K562 (cell line): ENCODE measurements at regions not wholly inside any gene's neighbourhood (a gene's known extent, or its start where the extent isn't known, plus 50 kb on each side); places are given as distances from the start of the nearest gene placed in this dataset.

Experiments
- ATAC-seq: fragments of 200-7000 bp; cut with Tn5 transposase; 3 replicates; pipeline ENCODE4 v1.9.1; 2020; ENCODE audit warnings: moderate library complexity
- BruUV-seq: library from RNA; stranded (reverse); fragments of 400-500 nt; replicated peaks from 2 replicates; lab custom pipeline; 2021; lab: Mats Ljungman, UMichigan
- CTCF ChIA-PET: fragments of 300-600 bp; formaldehyde crosslinking; extraction: SDS; loops from one replicate; lab custom pipeline; 2021; ENCODE audit warnings: low intra/inter-chr PET ratio; lab: Yijun Ruan, JAX
- POLR2A ChIA-PET: fragments of 300-600, 350-650 bp; sonication (Branson Sonifier 250); formaldehyde crosslinking; extraction: SDS; loops from one replicate; lab custom pipeline; 2021; ENCODE audit warnings: antibody characterized with exemption, inconsistent platforms; lab: Yijun Ruan, JAX
- DNase-seq, 4 experiments: peaks; one replicate each; pipeline versions ENCODE4 v3.0.0 to v3.0.0-alpha.2; 2011 to 2018; ENCODE audit warnings: low spot score in 3 of 4, mixed read lengths in 3 of 4; ENCODE audit errors: extremely low read depth in 1 of 4
- FAIRE-seq: peaks from 2 replicates; lab custom pipeline; 2011; peaks lifted over from hg19 to GRCh38; lab: Jason Lieb, UNC
- H2AFZ ChIP-seq: 2 replicates; pipeline ENCODE4 v1.6.0; 2011; ENCODE audit warnings: low read depth, low read length, control low read depth, inconsistent platforms
- H3K27ac ChIP-seq: fragments of 200-600 bp; 3 replicates; pipeline ENCODE4 v1.8.0; 2011; ENCODE audit warnings: low read depth, mild to moderate bottlenecking, control low read depth, inconsistent platforms, low read length, moderate library complexity, mixed read lengths; ENCODE audit errors: extremely low read depth
- H3K27me3 ChIP-seq, 2 experiments: fragments of 300-600 bp in 1 of 2; 2 replicates in 1 of 2; 3 replicates in 1 of 2; pipeline versions ENCODE4 v1.6.0 to v1.8.0; 2011; ENCODE audit warnings: inconsistent platforms in 2 of 2, low read length in 2 of 2, mild to moderate bottlenecking in 1 of 2, mixed read lengths in 1 of 2, moderate library complexity in 1 of 2; ENCODE audit not compliant: control insufficient read depth in 2 of 2, insufficient read depth in 2 of 2
- H3K36me3 ChIP-seq: fragments of 300-600 bp; 3 replicates; pipeline ENCODE4 v1.8.0; 2011; ENCODE audit warnings: mild to moderate bottlenecking, low read length, inconsistent platforms; ENCODE audit not compliant: control insufficient read depth, insufficient read depth
- H3K4me1 ChIP-seq, 2 experiments: fragments of 200-600 bp in 1 of 2; replicated peaks in 1 of 2; 2 replicates in 1 of 2; 3 replicates in 1 of 2; pipeline versions ENCODE4 v1.5.1 to v1.8.0; 2011; ENCODE audit warnings: inconsistent platforms in 2 of 2, low read length in 2 of 2, mild to moderate bottlenecking in 1 of 2, mixed read lengths in 1 of 2, moderate library complexity in 1 of 2; ENCODE audit not compliant: control insufficient read depth in 2 of 2, insufficient read depth in 2 of 2
- H3K4me2 ChIP-seq: 2 replicates; pipeline ENCODE4 v1.6.1; 2011; ENCODE audit warnings: low read length, control low read depth, inconsistent platforms, mixed read lengths; ENCODE audit not compliant: insufficient read depth
- H3K4me3 ChIP-seq: fragments of 200-600 bp; sonication (generic), shearing (Covaris generic); 2 replicates; pipeline ENCODE4 v1.5.1; 2016; ENCODE audit warnings: control low read depth, inconsistent platforms
- H3K79me2 ChIP-seq: fragments of 200-600 bp; 3 replicates; pipeline ENCODE4 v1.8.0; 2011; ENCODE audit warnings: low read length, inconsistent platforms; ENCODE audit not compliant: control insufficient read depth, insufficient read depth
- H3K9ac ChIP-seq, 2 experiments: 2 replicates each; pipeline versions ENCODE4 v1.6.0 to v1.6.1; 2011; ENCODE audit warnings: low read depth in 2 of 2, low read length in 2 of 2, control low read depth in 1 of 2, inconsistent platforms in 1 of 2, mild to moderate bottlenecking in 1 of 2, mixed read lengths in 1 of 2; ENCODE audit not compliant: insufficient read depth in 1 of 2
- H3K9me1 ChIP-seq: one replicate; pipeline ENCODE4 v1.6.0; 2011; ENCODE audit warnings: inconsistent platforms, mild to moderate bottlenecking, low read length, moderate library complexity; ENCODE audit not compliant: control insufficient read depth, insufficient read depth
- H3K9me3 ChIP-seq: replicated peaks from 2 replicates; pipeline ENCODE4 v1.5.1; 2011; ENCODE audit warnings: low read depth, low read length, inconsistent platforms; ENCODE audit not compliant: control insufficient read depth, insufficient read depth
- H4K20me1 ChIP-seq: replicated peaks from 2 replicates; pipeline ENCODE4 v1.6.1; 2011; ENCODE audit warnings: low read length, inconsistent platforms, mixed read lengths; ENCODE audit not compliant: control insufficient read depth, insufficient read depth
- ARID2 ChIP-seq: fragments of 450-650 bp; IDR thresholded peaks from 2 replicates; pipeline ENCODE4 v1.6.1; 2017; ENCODE audit warnings: antibody characterized with exemption, mild to moderate bottlenecking
- ERF ChIP-seq: fragments of 450-650 bp; formaldehyde crosslinking; IDR thresholded peaks from 2 replicates; pipeline ENCODE4 v1.4.0; 2020; ENCODE audit warnings: mild to moderate bottlenecking, mixed read lengths
- FOXP1 ChIP-seq: sonication (generic); formaldehyde crosslinking; IDR thresholded peaks from 2 replicates; pipeline ENCODE4 v1.8.0; 2022; ENCODE audit warnings: mild to moderate bottlenecking, missing genetic modification reagents
- HIVEP1 ChIP-seq: fragments of 250-450 bp; sonication (Bioruptor Pico); IDR thresholded peaks from 2 replicates; pipeline ENCODE4 v1.4.0; 2020; ENCODE audit warnings: mild to moderate bottlenecking
- HMG20A ChIP-seq: fragments of 450-650 bp; formaldehyde crosslinking; conservative IDR thresholded peaks from 2 replicates; pipeline ENCODE4 v1.4.0; 2020; ENCODE audit warnings: mild to moderate bottlenecking, mixed read lengths
- MAFF ChIP-seq: IDR thresholded peaks from 2 replicates; pipeline ENCODE4 v1.6.1; 2012; ENCODE audit warnings: low read length, improper control_type of control experiment
- RBFOX2 ChIP-seq: fragments of 200-400 bp; formaldehyde crosslinking; IDR thresholded peaks from 2 replicates; pipeline ENCODE4 v1.6.1; 2017; ENCODE audit warnings: low read depth, mild to moderate bottlenecking, low read length, moderate library complexity
- RBM15 ChIP-seq: fragments of 200-400 bp; formaldehyde crosslinking; IDR thresholded peaks from 2 replicates; pipeline ENCODE4 v1.6.1; 2018; ENCODE audit warnings: mild to moderate bottlenecking, low read length, moderate library complexity; ENCODE audit not compliant: insufficient read depth
- SOX6 ChIP-seq: fragments of 450-650 bp; IDR thresholded peaks from 2 replicates; pipeline ENCODE4 v1.6.1; 2014; ENCODE audit warnings: mild to moderate bottlenecking
- SRSF7 ChIP-seq: fragments of 200-400 bp; formaldehyde crosslinking; optimal IDR thresholded peaks from 2 replicates; pipeline ENCODE3; 2017; ENCODE audit warnings: mild to moderate bottlenecking, low read depth, low read length
- TCF3 ChIP-seq: sonication (generic); formaldehyde crosslinking; IDR thresholded peaks from 2 replicates; pipeline ENCODE4 v1.4.0; 2020; ENCODE audit warnings: mild to moderate bottlenecking, missing genetic modification reagents
- ZNF140 ChIP-seq: fragments of 250-450 bp; sonication (Bioruptor Pico); IDR thresholded peaks from 2 replicates; pipeline ENCODE4 v1.8.0; 2021; ENCODE audit warnings: moderate library complexity, mild to moderate bottlenecking, inconsistent platforms
- ZNF282 ChIP-seq: sonication (generic); formaldehyde crosslinking; IDR thresholded peaks from 2 replicates; pipeline ENCODE4 v1.8.1; 2023; ENCODE audit warnings: missing genetic modification reagents
- ZNF3 ChIP-seq: fragments of 250-450 bp; sonication (Bioruptor Pico); IDR thresholded peaks from 2 replicates; pipeline ENCODE4 v1.5.0; 2021; ENCODE audit warnings: mild to moderate bottlenecking, moderate library complexity
- ZNF76 ChIP-seq: fragments of 250-450 bp; sonication (Bioruptor Pico); IDR thresholded peaks from 2 replicates; pipeline ENCODE4 v1.4.0; 2020; ENCODE audit warnings: mild to moderate bottlenecking, moderate library complexity, borderline replicate concordance
- whole genome bisulfite sequencing: fragments of 100-300 bp; shearing (Covaris generic); methylation state at CpG from one replicate; pipeline ENCODE4 v1.1.6; 2016; ENCODE audit warnings: low coverage, mixed read lengths; ENCODE audit not compliant: insufficient coverage; ENCODE audit errors: missing lambda C conversion rate; 5-methylcytosine and 5-hydroxymethylcytosine counted together
- in situ Hi-C: fragments of 300-500 bp; cut with MboI; formaldehyde crosslinking; loops from 4 replicates; pipeline ENCODE4 v1.15.0; 2018; ENCODE audit warnings: inconsistent platforms, mixed read lengths
- intact Hi-C: fragments of 100-400 bp; cut with micrococcal nuclease; formaldehyde crosslinking; loops from 2 replicates; pipeline ENCODE4 v1.14.2; 2022
- TF ChIP-seq, protein P1 (sequence below): fragments of 250-450 bp; sonication (Bioruptor Pico); IDR thresholded peaks from 2 replicates; pipeline ENCODE4 v1.9.0; 2021; ENCODE audit warnings: mild to moderate bottlenecking
- TF ChIP-seq, protein P2 (sequence below): fragments of 250-450 bp; sonication (Bioruptor Pico); IDR thresholded peaks from 2 replicates; pipeline ENCODE4 v1.4.0; 2020; ENCODE audit warnings: mild to moderate bottlenecking

DNA sequence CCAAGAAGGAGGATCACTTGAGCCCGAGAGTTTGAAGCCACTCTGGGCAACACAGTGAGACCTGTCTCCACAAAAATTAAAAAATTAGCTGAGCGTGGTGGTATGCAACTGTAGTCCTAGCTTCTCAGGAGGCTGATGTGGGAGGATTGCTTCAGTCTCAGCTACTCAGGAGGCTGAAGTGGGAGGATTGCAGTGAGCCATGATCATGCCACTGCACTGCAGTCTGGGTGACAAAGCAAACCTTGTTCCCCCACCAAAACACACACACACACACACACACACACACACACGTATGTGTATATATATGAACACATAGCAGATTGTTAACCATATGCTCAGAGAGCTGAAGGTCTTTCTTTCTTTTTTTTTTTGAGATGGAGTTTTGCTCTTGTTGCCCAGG is 157.5 kb upstream of the MAST4 start:
- no TSS peak for BruUV-seq
- H3K27ac ChIP-seq, result no peak overlapping the region
- ChIA-PET POLR2A (no interaction called here), CTCF (no interaction called here)
- TF ChIP-seq ARID2, result no peak
- TF ChIP-seq RBM15, result no peak
- TF ChIP-seq ERF, result no peak
- TF ChIP-seq, protein P1, sequence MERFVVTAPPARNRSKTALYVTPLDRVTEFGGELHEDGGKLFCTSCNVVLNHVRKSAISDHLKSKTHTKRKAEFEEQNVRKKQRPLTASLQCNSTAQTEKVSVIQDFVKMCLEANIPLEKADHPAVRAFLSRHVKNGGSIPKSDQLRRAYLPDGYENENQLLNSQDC, result no peak
- H3K4me2 ChIP-seq, result no peak overlapping the region
- in situ Hi-C loops (no loop called here), intact Hi-C loops (loop anchor here (5.0 kb wide), 1 partner anchor 131 kb away; no protein-coding TSS in a partner anchor)
- 0% methylated on average over 3 of the region's 3 CpGs for WGBS
- no peaks in the 10 kb centered on the region for H3K27me3 ChIP-seq
- no peak overlapping the region for H2AFZ ChIP-seq
- no peak overlapping the region for H3K9ac ChIP-seq
- no peaks in the 10 kb centered on the region for H4K20me1 ChIP-seq
- no peak for FAIRE-seq
- H3K79me2 ChIP-seq, result no peaks in the 10 kb centered on the region
- no peaks in the 10 kb centered on the region for H3K9me3 ChIP-seq
- no peaks in the 10 kb centered on the region for H3K36me3 ChIP-seq
- H3K4me1 ChIP-seq, result no peaks in the 10 kb centered on the region
- ATAC-seq, result no peak
- DNase-seq, result no peak
- no peaks in the 10 kb centered on the region for H3K9me1 ChIP-seq
- H3K4me3 ChIP-seq, result no peak overlapping the region

DNA sequence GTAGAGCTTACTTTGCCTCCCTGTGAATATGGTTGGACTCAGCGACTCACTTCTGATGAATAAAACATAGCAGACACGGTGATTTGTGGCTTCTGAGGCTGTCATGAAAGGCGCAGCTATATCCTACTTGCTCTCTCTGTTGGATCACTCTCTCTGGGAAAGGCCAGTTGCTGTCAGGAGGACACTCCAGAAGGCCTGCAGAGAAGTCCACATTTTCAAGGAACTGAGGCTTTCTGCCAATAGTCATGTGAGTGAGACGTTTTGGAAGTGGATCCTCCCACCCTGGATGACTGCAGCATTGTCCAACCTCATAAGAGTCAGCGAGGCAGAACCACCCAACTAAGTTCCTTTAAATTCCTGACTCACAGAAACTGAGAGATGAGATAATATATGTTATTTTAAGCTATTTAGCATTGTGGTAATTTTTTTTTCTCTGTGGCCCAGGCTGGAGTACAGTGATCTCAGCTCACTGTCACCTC is 156.0 kb upstream of the MAST4 start:
- H3K27me3 ChIP-seq, result no peaks in the 10 kb centered on the region
- no peaks in the 10 kb centered on the region for H3K4me1 ChIP-seq
- H3K79me2 ChIP-seq, result no peaks in the 10 kb centered on the region
- H3K36me3 ChIP-seq, result no peaks in the 10 kb centered on the region
- intact Hi-C loops (no loop called here), in situ Hi-C loops (no loop called here)
- H3K27ac ChIP-seq, result no peak overlapping the region
- no peak overlapping the region for H3K4me2 ChIP-seq
- no peak overlapping the region for H2AFZ ChIP-seq
- H4K20me1 ChIP-seq, result no peaks in the 10 kb centered on the region
- no peak for FAIRE-seq
- H3K9me3 ChIP-seq, result no peaks in the 10 kb centered on the region
- H3K9me1 ChIP-seq, result no peaks in the 10 kb centered on the region
- no TSS peak for BruUV-seq
- POLR2A ChIA-PET, result no interaction called here
- 2% methylated on average over 5 of the region's 5 CpGs for WGBS
- no peak for DNase-seq
- no peak overlapping the region for H3K4me3 ChIP-seq
- CTCF ChIA-PET, result no interaction called here
- no peak for ATAC-seq
- H3K9ac ChIP-seq, result no peak overlapping the region
- TF ChIP-seq SOX6 (no peak), HIVEP1 (CRISPR knock-in tag) (no peak), ZNF282 (CRISPR knock-in tag) (no peak), SRSF7 (no peak), ZNF3 (no peak), MAFF (no peak), TCF3 (CRISPR knock-in tag) (no peak), ZNF76 (CRISPR knock-in tag) (no peak), RBFOX2 (no peak), HMG20A (CRISPR knock-in tag) (no peak), ZNF140 (CRISPR knock-in tag) (no peak), FOXP1 (CRISPR knock-in tag) (no peak)
- TF ChIP-seq, protein P2, sequence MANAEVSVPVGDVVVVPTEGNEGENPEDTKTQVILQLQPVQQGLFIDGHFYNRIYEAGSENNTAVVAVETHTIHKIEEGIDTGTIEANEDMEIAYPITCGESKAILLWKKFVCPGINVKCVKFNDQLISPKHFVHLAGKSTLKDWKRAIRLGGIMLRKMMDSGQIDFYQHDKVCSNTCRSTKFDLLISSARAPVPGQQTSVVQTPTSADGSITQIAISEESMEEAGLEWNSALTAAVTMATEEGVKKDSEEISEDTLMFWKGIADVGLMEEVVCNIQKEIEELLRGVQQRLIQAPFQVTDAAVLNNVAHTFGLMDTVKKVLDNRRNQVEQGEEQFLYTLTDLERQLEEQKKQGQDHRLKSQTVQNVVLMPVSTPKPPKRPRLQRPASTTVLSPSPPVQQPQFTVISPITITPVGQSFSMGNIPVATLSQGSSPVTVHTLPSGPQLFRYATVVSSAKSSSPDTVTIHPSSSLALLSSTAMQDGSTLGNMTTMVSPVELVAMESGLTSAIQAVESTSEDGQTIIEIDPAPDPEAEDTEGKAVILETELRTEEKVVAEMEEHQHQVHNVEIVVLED (CRISPR knock-in tag), result no peak
